ENCODE measurements at regions not wholly inside any gene's neighbourhood (a gene's known extent, or its start where the extent isn't known, plus 50 kb on each side); places are given as distances from the start of the nearest gene placed in this dataset.

DNA sequence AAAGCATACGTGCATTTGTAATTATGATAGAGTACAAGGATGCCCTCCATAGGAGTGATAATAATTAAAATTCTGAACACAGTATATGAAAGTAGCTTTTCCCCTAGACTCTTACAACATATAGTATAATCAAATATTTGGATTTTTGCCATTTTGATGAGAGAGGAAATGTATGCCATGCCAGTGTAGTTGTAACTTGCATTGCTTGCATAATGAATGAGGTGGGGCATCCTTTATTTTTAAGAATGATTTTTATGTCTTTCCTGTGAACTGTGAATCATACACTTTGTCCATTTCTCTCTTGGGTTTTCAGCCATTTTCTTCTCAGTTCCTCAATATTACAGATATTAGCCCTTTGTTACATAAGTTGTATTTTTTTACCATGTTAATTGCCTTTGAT lies 197.5 kb downstream of the SCG2 start:
- DNase-seq: no peak

DNA sequence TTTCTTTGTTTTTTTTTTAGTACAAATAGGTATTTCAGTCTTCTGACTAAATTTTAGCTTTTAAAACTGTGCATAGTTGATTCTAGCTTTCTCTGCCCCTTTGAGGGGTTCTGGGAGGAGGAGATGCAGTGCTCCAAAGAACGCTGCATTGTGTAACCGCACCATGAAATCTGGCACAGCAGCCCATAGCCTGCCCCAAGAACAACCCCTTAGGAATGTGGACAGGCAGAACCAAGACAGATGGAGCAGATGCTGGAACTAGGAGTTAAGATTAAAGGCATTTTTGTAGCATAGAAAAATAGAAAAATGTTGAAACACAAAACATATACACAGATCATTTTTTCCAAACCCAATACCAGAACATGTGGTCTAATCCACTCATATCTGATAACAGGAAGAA lies 187.5 kb downstream of the SCG2 start:
- DNase-seq: no peak

DNA sequence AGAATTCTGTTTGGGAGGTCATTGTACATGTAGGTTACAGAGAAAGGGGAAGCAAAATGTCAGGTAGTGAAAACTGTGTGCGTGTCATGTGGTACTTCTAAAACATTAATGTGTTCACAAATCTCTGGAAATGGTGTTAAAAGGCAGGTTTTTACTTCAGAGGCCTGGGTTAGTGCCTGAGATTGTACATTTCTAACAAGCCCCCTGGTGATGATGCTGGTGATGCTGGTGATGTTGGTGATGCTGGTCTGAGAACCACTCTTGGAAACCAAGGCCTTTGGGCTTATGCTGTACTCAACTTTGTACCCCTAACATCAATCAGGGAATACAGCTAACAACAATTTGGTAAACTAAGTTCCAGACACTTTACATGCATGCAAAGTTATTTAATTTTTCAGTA lies 187.1 kb downstream of the SCG2 start:
- DNase-seq: no peak

DNA sequence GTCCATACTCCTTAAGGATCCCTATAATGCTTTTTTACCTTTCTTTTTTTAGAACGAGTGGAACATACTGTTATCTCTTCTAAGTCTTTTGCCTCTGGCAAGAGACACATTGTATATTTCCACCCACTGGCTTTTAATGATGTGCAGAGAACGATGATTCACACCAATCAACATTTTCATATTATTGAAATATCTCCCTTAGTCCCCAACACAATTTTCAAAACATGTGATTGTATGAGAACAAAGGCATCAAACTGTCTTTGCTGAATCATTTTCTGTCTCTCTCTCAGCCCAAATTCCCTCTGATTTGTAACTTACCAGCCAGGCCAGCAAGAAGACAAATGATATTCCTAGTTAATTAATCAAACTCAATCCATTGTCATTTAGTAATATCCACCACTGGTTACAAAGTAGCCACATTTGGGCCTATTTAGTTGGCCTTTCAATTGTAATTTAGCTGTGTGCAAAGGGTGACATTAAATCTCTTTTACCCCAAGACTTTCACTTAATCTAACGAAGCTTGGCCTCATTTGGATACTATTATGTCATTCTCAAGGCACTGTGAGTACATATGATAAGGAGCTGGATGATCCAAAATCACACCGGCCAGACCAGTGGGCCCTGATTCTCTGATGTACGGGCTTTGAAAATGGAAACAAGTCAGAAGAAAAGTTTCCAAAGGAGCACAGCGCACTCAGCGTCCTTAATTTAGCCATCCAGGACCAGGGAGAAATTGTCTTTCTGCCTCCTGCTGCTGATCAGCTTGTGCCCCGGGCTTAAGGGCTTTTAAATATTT lies 185.1 kb downstream of the SCG2 start:
- no peak for DNase-seq

DNA sequence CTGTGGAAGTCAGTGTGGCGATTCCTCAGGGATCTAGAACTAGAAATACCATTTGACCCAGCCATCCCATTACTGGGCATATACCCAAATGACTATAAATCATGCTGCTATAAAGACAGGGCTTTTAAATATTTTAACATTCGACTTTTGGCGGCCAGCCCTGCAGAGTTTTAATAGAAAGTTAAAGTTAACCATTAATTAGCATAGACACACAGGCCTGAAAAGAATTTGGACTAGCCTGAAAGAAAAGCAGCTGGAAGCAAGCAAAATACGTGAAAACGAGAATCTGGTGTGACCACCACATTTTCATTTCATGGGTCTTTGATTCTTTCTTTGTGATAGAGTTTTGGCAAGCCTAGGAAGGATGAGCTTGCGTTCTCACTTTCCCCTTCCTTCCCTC lies 184.0 kb downstream of the SCG2 start:
- DNase-seq: no peak

DNA sequence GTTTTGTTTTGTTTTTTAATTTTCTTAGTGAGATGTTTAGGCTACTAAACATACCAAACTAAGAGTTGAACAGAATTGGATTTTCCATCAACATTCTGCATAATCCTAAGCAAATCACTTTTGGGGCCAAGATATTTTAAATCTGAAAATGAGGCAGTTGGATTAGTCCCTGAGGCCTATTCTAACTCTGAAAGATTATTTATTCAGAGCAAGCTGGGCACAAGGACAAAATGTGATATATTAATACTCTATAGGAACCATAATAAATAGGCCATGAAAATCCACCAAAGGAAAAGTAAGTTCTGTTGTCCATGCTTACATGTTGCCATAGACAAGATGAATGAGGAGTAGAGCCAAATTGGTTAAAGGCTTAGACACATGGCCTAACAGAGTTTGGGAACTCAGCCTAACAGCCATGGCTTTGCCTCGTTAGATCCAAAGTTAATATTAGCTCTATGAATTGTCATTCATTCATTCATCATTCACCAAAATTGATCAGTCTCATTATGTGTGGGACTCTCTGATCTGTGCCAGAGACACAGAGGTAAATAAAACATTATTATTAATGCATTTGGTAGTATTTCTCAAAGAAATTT lies 183.5 kb downstream of the SCG2 start:
- DNase-seq: no peak

DNA sequence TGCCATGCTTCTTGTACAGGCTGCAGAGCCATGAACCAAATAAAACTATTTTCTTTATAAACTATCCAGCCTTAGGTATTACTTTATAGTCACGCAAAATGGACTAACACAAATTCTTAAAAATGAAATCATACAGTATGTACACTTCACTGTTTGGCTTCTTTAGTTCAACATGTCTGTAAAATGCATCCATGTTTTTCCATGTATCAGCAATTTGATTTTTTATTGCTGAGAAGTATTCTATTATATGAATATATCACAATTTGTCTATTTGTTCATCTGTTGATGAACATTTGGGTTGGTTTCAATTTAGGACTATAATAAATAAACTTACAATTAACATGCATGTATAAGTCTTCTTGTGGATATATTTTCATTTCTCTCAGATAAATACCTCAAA lies 182.1 kb downstream of the SCG2 start:
- no peak for DNase-seq

DNA sequence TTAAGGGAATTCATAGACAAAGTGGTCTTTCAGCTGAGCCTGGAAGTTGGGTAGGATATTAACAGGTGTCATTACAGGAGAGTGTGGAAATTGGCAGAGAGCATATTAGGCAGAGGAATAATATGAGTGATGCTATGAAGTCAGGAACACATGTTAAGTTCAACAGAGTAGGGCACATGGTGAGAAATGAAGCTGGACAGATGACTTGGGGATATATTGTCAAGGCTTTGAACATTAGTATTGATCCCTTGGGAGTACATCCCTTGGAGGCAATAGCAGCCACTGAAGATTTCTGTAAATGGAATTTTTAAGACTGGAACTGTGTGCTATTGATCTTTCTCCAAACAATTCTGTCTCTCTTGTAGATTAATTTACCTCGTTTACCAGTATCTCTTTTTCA lies 170.7 kb downstream of the SCG2 start:
- no peak for DNase-seq

DNA sequence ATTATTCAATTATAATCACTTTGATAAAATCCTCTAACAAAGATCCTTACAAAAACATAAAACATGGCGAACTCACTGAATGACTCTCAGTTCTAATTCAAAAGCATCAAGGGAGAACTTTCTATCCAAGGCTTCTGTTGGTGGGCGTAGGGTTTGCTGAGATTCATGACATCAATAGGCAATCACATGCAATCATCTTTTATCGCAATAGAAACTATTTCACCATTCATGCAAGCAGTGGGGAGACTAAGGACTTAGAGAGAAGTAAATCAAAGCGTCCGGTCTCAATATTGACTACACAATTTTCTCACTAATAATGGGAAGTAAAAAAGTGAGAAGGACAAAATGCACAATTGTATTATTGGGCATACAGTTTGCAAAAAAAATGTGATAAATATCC lies 168.7 kb downstream of the SCG2 start:
- DNase-seq: no peak

DNA sequence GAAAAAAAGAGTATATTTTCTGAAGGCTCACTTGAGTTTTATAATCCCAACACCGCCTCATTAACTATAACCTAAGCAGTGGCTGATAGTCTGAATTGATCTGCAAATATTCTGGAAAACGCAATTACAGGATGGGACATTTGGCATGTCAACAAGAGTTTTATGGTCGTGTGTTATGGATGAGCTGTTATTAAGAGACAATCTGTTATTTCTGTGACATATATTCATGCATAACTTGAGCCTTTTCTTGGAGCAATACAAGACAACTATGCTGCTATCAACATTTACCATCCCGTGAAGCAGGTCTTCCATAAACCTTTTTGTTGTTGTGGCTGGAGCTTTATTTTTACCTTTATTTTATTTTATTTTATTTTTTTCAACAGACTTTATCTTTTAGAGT lies 164.4 kb downstream of the SCG2 start:
- no peak for DNase-seq

DNA sequence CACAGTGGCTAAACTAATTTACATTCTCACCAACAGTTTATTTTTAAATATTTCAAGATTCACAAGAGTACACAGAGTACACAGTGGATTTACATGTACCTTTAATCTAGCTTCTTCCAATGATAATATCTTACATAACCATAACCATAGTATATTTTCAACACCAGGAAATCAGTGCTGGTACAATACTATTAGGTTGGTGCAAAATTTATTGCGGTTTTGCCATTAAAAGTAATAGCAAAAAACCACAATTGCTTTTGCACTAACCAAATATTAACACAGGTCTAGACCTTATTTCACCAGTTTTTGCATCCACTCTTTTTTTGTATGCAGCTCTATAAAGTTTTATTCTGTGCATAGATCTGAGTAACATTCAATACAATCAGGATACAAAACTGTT lies 163.0 kb downstream of the SCG2 start:
- no peak for DNase-seq

DNA sequence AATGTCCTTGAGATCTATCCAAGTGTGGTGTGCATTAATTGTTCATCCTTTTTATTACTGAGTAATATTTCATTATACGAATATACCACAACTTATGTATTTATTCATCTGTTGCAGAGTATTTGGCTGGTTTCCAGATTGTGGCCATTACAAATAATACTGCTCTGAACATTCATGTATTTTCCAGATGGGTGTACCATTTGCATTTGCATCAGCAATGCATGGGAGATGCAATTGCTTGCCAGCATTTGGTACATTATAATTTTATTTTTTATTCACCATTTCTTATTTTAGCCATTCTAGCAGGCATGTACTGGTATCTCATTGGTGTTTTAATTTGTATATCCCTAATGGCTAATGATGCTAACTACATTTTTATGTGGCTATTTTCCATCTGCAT lies 162.4 kb downstream of the SCG2 start:
- no peak for DNase-seq

DNA sequence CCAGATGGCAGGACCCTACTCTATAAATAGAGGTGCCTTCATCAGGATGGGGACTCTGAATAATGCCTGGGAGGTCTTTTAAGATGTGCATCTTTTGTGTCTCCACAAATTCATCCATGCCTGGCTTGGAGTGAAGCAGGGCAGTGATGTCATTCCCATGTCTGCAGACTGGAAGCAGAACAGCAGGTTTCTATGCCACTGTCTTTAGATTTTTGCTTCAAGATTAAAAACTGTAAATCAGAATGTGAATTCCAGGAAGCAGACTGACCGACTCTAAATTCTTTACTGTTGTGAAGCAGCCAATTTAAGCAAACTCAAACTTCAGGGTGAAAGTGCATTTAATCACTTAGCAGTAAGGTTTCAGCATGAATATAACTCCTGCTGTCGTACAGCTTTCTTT lies 159.3 kb downstream of the SCG2 start:
- DNase-seq: no peak

DNA sequence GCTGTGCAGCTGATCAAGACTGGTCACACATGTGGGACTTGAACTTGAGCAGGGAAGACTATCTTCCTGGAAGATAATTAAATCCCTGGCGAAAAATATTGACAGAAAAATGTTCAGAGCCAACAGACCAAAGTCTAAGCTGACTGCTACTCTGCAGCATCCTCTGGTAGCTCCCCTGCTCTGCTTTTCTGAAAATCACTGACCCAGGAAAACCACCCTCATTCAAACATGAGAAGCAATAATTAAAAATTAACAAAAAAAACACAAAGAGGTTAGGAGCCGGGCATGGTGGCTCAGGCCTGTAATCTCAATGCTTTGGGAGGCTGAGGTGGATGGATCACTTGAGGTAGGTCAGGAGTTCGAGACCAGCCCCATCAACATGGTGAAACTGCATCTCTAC lies 151.9 kb downstream of the SCG2 start:
- DNase-seq: no peak

DNA sequence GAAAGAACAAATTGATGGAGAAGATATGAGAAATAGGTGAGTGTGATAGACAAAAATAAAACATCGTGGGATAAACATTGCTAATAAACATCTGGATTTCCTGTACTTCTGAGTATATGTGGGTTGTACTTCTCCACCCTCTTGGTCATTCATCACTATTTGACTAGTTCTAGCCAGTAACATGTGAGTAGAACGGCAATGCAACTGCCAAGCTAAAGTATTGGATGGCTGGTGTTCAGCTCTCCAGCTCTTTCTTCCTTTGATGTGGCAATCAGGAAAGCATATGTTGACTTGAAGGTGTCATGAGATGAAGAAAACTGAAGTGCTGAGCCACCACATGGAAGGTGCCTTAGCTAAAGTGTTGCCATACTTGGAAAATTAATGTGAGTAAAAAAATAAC lies 144.9 kb downstream of the SCG2 start:
- no peak for DNase-seq

DNA sequence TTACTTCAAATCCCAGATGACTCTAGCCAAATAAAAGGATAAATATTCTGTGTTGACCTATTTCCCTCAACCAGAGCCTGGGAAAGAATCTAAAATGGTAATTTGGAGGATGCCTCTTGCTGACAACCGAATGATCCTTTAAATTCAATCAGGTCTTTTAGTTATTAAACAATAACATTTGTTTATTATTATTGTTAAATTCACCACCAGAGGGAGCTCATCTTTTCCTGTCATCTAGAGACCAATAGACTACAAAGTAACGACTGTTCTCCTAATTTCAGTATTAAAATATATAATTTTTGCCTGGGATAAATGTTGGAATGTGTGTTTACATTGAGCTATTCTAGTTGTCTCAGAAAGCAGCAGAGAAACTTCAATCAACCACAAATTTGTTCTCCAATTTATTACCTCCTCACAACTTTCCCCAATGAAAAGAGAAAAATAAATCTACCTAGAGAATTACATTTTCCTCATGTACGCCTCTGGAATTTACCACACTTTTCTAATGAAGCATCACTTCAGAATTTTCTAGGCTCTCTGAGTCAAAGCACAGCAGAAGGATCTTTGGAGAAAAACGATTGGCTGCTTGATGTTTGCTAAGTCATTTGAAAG lies 142.7 kb downstream of the SCG2 start:
- no peak for DNase-seq

DNA sequence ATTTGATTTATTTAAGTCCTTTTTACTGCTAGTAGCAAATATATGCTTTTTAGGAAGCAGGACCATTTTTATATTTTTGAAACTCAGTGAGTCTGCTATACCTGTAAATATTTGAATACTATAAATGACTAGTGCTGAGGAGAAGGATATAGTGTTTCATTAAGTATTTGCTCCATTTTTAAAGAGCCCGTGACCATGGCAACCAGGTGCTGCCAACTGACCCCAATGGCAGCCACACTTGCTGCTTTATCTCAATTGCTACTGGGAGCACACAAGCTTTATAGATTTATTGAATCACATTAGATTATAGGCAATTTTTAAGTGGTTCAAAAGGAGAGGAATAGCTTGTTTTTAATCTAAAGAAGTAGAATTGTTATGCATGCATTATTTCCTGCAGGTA lies 142.0 kb downstream of the SCG2 start:
- no peak for DNase-seq

DNA sequence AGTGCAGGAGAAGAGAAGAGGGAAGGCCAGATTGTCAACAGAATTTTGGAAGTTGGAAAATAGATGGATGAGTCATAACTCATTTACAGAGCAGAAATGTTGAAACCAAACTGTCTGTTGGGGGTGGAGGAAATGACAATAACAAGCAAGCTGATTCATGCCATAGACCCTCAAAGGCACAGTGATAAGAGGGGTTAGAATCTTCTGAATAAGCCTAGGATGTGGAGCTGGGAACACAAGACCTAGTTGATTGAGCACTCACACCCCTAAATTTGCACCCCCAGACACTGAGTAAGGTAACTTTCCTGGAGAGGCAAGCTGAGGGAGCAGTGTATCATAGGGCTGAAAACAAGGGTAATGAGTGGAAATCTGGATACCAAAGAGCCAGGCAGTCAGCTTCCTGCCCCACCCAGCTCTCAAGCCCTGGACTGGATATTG lies 141.4 kb downstream of the SCG2 start:
- DNase-seq: no peak

DNA sequence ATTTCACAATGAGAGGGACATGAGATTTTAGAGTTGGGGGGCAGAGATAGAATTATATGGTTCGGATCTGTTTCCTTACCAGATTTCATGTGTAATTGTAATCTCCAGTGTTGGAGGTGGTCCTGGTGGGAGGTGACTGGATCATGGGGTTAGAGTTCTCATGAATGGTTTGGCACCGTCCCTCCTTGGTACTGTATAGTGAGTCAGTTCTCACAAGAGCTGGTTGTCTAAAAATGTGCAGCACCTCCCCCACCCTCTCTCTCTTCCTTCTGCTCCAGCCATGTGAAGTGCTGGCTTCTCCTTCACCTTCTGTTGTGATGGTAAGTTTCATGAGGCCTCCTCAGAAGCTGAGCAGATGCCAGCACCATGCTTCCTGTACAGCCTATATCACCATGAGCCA lies 138.1 kb downstream of the SCG2 start:
- DNase-seq: no peak

DNA sequence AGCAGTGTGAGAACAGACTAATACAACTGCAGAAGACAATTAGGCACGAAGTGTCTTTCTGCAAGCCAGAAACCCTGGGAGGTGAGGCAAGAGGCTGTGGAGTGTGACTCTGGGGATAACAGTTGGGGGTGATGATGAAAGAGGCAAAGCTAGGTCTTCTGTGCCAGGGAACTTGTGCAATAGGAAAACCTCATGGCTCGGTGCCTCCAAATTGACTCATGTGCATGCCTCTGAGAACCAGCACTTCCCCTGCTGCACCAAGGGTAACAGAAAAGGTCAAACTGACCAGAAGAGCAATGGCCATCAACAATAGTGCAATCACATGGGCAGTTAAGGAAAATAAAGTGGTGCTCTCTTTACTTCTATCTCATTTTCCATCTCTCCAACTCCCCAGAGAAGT lies 136.4 kb downstream of the SCG2 start:
- DNase-seq: peak; percentile 1

DNA sequence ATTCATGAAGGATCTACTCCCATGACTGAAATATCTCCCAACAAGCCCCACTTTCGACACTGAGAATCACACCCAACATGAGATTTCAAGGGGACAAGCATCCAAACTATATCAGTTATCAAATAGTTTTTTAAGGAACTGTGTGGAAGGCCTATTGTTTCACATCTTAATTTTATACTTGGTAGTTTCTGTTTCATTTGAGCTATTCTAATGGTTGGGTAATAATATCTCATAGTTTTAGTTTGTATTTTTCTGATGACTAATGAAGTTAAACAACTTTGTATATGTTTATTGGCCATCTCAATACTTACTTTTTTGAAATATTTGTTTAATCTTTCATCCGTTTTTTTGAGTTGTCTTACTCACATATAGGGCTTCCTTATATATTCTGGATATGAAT lies 135.0 kb downstream of the SCG2 start:
- DNase-seq: no peak

DNA sequence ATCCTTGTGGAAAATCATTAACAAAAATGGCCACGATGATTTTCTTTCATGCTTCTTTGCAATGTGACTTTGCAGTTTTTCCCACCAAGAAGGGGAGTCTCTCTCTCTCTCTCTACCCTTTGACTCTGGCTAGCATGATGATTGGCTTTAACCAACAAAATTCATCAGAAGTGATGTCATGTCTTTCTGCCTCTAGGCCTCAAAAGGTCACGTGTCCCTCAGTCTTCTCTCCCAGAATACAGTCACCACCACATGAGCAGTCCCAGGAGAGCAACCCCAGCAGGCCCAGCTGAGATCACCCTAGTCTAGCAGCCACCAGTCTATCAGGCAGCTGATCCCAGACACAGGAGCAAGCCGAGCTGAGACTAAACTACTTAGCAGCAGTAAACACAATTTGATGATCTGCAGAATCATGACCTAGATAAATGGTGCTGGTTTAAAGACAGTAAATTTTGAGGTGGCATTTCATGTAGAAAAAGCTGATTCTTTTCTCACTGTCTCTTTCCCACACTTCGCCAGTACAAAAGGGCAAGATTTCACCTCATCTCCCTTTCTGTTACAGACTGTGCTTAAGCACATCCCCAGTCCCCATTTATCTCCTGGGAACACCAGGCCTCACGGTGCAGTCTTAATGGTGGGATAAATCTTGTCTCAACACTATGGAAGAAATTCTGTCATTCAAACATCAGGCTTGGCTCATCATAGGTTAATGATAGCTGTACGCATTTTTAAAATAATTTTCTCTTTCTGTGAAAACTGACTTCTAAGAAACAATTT lies 132.7 kb downstream of the SCG2 start:
- no peak for DNase-seq

DNA sequence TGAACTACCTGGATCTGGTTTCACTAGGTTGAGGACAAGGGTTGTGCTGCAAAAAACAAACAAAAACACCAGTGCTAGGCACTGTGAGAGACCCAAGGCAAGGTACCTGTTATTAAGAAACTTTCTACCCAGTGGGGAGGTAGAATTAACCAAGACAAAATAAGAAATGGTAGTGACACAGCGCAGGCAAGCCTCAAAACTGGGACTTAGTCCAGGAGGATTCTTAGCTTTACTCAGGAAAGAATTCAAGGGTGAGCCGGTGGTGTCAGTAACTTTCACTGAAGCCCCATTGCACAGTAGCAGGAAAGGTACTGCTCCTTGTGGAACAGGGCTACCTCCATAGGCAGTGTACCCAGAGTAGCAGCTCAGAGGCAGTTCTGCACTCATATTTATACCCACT lies 131.6 kb downstream of the SCG2 start:
- no peak for DNase-seq

DNA sequence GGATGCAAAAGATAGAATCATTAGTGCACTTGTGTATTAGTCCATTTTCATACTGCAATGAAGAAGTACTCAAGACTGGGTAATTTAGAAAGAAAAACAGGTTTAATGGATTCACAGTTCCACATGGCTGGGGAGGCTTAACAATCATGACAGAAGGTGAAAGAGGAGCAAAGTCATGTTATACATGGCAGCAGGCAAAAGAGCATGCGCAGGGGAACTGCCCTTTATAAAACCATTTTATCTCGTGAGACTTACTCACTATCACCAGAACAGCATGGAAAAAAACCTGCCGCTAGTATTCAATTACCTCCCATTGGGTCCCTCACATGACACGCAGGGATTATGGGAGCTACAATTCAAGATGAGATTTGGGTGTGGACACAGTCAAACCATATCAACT lies 129.4 kb downstream of the SCG2 start:
- no peak for DNase-seq

All from CD4-positive, alpha-beta T cell treated with Interleukin-12 subunit alpha and Interleukin-12 subunit beta, for 1 hour (primary cell).